Skeletal muscle satellite cell (primary cell): ENCODE measurements at regions not wholly inside any gene's neighbourhood (a gene's known extent, or its start where the extent isn't known, plus 50 kb on each side); places are given as distances from the start of the nearest gene placed in this dataset.

Experiments
- H3K27me3 ChIP-seq: 2 replicates; pipeline ENCODE4 v1.7.0; 2013; ENCODE audit warnings: low read length; ENCODE audit not compliant: control insufficient read depth, insufficient read depth
- H3K36me3 ChIP-seq: 2 replicates; pipeline ENCODE4 v1.7.0; 2013; ENCODE audit warnings: mild to moderate bottlenecking, control low read depth, low read length; ENCODE audit not compliant: insufficient read depth
- H3K4me1 ChIP-seq: 2 replicates; pipeline ENCODE4 v1.7.0; 2013; ENCODE audit warnings: low read length; ENCODE audit not compliant: control insufficient read depth, insufficient read depth
- H3K4me2 ChIP-seq: 2 replicates; pipeline ENCODE4 v1.7.0; 2013; ENCODE audit warnings: mild to moderate bottlenecking, low read length
- H3K4me3 ChIP-seq: 2 replicates; pipeline ENCODE4 v1.7.0; 2013; ENCODE audit warnings: low read length
- H3K9ac ChIP-seq: 2 replicates; pipeline ENCODE4 v1.7.0; 2013; ENCODE audit warnings: mild to moderate bottlenecking, low read depth, low read length, moderate library complexity
- H3K9me3 ChIP-seq: replicated peaks from 2 replicates; pipeline ENCODE4 v1.7.0; 2013; ENCODE audit warnings: mild to moderate bottlenecking, control low read depth, low read length

- Histone ChIP-seq H3K4me2 (no peak overlapping the region), H3K4me3 (no peak overlapping the region), H3K36me3 (no peaks in the 10 kb centered on the region), H3K4me1 (peaks cover 16% of the 10 kb centered on the region), H3K9me3 (no peaks in the 10 kb centered on the region), H3K9ac (no peak overlapping the region), H3K27me3 (no peaks in the 10 kb centered on the region)
These were observed 50.8 kb upstream of the SGK1 start for GRCh38 chr6:134368670-134369069.
